Muscle of arm (tissue), 1 donor: ENCODE measurements at regions not wholly inside any gene's neighbourhood (a gene's known extent, or its start where the extent isn't known, plus 50 kb on each side); places are given as distances from the start of the nearest gene placed in this dataset.
A peak's percentile ranks its signal among the peaks of the same experiment; 100 is the strongest.

Experiments
- DNase-seq: peaks from one replicate; pipeline ENCODE4 v3.0.0-alpha.2; 2013

DNA sequence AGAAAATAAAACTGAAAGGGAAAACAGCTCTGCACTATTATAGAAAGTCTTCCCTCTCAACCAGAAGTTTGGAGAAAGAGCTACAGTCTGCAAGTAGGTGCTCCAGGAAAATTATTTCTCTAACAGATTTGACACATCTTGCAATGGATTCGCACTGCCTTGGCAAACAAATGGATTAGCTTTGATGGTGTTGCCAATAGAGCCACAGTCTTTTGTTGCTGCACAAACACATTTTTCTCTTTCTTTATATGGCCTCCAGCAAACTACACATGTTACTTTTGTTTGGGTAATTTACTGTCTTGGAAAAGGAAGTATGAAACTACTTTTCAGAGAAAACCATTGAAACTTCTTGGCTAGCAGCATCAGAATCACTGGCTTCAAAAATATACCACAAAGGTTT is 523.1 kb downstream of the EFNA5 start:
- DNase-seq: peak; percentile 41

GRCh38 chr5:107146901-107147300 is 523.8 kb downstream of the EFNA5 start:
- DNase-seq: no peak

GRCh38 chr5:107135391-107135790 is 535.3 kb downstream of the EFNA5 start:
- no peak for DNase-seq

DNA sequence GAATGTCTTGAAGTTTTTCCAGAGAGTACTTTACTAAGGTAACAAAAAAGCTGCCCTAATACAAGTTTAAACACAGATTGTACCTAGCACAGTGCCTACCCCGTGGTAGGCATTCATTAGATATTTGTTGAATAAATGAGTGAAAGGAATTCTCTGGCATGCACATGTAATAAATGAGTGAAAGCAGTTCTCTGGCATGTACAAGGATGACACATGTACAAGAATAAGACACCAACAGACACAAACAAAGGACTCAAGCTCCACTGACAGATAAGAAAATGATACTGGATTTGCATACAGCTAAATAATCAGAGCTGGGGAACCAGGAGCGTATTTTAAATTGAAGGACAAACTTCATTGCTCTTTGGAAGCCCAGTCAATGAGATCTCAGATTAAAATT is 535.8 kb downstream of the EFNA5 start:
- no peak for DNase-seq

DNA sequence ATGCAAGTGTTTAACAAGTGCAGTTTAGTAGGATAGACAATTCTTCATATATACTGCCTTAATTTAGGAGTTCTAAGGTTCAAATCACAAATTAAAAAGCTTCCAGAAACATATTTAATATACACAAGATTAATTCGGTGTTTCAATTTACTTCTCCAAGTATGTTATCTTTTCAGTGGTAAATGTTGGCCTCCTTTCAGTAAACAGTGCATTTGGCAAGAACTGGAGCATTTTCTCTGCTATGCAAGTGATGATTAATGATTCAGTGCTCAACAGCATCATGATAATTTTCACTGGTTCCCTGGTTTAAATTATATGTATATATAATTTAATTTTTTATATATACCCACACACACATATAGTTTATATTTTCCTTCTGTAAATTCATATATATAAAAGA is 541.7 kb downstream of the EFNA5 start:
- DNase-seq: no peak

GRCh38 chr5:107127878-107128277 is 542.9 kb downstream of the EFNA5 start:
- DNase-seq: no peak

- no peak for DNase-seq
Observed at GRCh38 chr5:107126341-107126740, 544.4 kb downstream of the EFNA5 start.

DNA sequence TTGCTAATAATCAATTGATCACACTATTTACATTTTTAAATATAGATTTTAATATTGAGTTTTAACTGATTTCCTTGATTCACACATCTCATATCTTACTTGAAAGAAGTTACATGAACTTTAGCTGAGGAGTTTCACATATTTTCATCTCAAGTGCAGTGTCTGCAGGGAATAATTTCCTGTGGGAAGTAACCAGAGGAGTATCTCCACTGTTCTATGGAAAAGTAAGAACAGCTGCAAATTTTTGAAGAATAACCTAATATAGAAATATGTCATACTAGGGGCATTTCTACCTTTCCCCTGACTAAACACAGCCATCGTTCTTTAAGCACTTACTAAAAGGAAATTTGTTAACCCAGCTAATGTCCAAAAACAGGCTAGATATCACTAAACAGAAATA is 546.4 kb downstream of the EFNA5 start:
- no peak for DNase-seq

GRCh38 chr5:107123014-107123413 is 547.7 kb downstream of the EFNA5 start:
- DNase-seq: no peak

DNA sequence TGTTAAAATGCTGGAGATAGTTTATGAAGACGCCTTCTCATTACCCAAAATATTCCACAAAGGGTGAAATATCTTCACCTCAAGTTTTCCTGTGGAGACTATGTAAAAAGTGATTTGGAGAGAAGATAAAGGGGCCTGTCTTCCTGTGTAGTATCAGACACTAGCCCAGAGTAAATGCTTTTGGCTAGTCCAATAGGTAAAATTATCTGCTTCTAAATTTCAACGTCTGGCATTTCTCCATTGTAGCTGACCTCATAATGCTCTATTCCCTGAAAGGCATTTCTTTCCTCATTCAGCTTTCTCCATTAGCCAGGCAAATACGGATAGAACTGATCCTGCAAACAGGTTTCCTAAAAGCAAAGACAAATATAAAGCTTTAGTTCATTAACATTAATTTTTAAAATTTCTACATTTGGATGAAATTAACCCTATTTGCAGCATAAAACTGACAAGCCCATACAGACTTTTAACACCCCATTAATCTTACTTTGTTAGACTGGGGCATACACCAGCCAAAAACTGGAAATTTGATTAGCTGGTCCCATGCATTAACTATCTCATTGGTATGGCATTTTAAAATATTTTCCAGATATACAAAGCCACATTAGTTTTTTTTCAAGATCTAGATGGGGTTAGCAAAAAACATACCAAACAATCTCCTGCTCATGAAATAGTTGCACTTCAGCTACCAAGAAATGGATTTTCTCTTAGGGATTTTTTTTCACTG is 548.8 kb downstream of the EFNA5 start:
- DNase-seq: no peak

- DNase-seq: no peak
Observed at GRCh38 chr5:107119656-107120055, 551.1 kb downstream of the EFNA5 start.

- no peak for DNase-seq
Observed at GRCh38 chr5:107118184-107119019, 552.3 kb downstream of the EFNA5 start.

DNA sequence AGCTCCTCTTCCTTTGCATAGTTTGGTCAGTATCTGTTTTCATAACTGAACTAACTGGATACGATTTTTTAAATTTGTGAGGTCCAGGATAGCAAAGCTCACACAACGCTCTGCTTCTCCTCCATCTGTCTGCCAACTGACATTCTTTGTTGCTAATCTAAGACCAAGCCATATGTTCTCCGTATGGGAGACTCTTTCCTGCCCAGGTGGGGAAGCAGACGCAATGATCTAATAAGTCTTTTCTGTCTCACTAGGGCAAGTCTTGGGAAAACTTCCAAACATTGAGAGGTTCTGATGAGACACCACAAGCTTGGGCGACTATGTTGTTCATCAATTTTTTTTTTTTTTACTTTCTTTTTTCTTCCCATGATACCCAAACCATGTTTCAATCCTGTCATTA is 558.5 kb downstream of the EFNA5 start:
- DNase-seq: no peak

DNA sequence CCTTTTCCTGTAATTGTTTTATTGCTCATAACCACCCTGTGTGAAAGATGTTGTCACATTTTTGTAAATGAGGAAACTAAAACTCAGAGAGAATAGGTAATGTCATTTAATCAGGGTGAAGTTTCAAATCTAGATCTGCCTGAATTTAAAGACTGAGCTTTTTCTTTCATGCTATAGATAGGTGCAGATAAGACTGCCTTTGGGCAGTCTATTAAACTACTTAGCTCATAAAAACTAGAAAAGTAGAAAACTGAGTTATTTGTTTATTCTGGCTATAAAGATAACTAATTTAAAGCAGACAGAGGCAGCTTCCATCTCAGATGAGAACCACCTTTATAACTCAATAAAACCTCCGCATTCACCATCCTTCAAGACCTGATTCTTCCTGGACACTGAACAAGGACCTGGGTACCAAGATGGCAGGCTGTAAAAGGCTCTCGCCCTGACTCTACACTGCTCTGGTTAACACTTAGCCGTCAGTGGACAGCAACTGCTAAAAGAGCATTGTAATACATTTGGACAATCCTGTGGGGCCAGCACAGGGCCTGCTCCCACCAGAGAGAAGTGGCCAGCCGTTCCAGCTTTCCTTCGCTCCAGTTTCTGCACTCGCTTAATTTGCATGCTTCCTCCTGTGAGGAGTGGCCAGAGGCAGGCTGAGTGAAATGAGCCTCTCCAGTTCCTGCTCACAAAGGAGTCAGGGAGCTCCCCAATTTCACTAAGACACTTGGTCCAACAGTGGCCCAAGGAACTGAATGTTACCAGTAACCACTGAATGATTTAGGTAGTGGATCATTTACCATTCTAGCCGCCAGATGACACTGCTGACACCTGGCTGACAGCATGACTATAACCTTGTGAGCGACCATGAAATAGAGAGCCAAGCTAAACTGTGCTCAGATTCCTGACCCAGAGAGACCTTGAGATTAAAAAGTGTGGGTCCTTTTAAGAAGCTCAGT is 566.4 kb downstream of the EFNA5 start:
- DNase-seq: no peak

GRCh38 chr5:107103522-107103921 is 567.2 kb downstream of the EFNA5 start:
- DNase-seq: no peak

DNA sequence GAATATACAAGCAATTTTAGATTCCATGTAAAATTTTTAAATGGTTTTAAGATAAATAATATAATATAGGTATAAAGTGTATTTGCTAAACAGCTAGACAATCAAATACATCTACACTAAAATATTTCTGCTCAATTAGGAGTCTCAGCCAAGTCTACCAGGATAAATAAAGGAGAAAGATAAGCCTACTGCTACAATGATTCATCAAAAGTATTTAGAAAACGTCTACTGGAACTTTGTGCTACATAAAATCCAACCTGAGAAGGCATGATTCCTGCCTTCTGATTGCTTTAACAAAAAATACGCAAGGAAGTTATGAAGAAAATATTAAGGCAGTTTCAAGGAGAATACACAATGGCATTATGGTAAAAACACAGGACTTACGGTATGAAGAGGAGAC is 570.6 kb downstream of the EFNA5 start:
- no peak for DNase-seq

- DNase-seq: no peak
Observed at GRCh38 chr5:107099506-107099905, 571.2 kb downstream of the EFNA5 start.

DNA sequence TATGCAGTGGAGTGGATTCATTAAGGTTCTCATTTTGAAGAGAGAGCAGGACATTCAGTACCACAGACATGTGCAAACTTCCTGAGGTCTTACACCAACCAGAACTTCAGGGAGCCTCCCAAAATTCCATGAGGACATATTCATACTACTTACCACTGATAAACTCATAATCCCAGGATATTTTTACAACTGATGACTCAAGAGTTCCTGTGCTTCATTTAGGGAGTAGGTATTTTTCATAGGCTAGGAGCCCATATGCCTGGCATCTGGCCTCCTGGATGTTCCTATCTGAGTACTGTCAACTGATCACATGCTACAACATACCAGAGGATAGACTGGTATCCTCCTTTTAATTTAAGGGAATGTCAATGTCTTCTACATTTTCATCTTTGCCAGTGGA is 578.0 kb downstream of the EFNA5 start:
- no peak for DNase-seq

- peak; percentile 34 for DNase-seq
Observed at GRCh38 chr5:107090506-107090905, 580.2 kb downstream of the EFNA5 start.

DNA sequence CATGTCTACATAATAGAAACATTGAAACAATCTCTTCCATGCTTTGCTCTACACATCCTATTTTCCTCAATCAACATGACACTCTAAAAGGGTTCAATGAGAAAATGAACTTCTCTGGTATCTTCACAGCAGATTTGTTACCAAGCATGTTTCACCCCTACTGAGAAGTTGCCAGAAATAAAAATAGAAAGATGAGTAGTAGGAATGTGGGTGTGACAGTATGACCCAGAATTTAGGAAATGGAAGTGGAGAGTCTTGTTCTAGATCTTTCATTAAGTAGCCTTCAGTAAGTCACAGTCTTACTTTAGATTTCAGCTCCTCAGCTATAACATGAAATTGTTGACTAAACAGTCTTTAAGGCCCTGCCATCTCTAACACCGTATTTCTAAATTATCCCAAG is 581.8 kb downstream of the EFNA5 start:
- DNase-seq: no peak

- no peak for DNase-seq
Observed at GRCh38 chr5:107085572-107085971, 585.2 kb downstream of the EFNA5 start.

GRCh38 chr5:107074996-107075395 is 595.7 kb downstream of the EFNA5 start:
- no peak for DNase-seq
